Left forelimb (tissue), 1 donor: ENCODE measurements at regions not wholly inside any gene's neighbourhood (a gene's known extent, or its start where the extent isn't known, plus 50 kb on each side); places are given as distances from the start of the nearest gene placed in this dataset.

Experiments
- DNase-seq: peaks from one replicate; pipeline ENCODE4 v3.0.0-alpha.2; 2018; ENCODE audit warnings: low spot score

DNA sequence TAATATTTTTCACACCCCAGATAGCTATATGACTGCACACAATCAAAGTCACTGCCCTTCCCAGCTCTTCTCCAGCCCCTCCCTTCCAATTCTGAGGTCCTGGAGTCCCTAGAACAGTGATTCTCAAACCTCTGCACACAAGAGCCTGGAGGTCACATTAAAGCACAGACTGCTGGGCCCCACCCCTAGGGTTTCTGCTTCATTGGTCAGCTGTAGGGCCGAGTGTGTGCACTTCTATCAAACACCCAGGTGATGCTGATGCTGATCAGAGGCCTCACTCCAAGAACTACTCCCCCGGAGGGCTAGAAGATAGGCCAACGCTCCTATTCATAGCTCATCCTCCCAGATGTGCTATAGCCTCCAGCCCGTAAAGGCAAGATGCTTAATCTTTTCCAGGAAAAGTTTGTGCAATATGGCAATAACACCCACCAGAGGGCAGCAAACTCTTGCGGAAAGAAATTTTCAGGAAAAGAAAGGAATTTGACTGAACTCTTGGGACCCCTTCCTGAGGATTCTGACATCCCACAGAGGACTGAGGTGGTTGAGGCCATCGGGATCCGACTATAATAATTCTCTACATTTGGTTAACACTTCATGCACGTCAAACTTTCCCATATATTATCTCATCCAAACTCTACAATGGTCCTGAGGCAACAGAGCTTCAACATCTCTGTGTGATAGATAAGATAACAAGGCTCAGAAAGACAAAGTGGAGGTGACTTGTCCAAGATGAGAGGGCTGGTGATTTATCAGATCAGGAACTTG lies 194.2 kb upstream of the PKDCC start:
- no peak for DNase-seq

- no peak for DNase-seq
Measured at GRCh38 chr2:41854227-41854626, 193.6 kb upstream of the PKDCC start.

DNA sequence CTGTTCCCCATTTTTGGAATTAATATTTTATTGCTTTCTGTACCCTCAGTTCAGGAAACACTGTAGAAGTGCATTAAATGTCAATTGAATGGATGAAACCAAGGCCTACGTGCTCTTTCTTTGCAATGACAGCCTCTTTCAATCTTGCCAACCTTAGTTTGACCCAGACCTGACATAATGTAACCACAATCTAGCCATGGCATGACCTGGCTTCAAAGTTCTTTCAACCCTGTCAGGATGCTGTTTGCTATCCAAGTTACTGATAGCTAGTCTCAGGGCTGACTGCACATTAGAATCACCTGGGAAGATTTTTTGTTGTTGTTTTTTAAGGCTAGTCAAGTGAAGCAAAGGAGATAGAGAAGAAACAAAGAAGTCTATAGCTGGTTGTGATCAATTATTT lies 190.9 kb upstream of the PKDCC start:
- DNase-seq = no peak

GRCh38 chr2:41859615-41860514 lies 188.0 kb upstream of the PKDCC start:
- DNase-seq = no peak

GRCh38 chr2:41863062-41863461 lies 184.8 kb upstream of the PKDCC start:
- no peak for DNase-seq

DNA sequence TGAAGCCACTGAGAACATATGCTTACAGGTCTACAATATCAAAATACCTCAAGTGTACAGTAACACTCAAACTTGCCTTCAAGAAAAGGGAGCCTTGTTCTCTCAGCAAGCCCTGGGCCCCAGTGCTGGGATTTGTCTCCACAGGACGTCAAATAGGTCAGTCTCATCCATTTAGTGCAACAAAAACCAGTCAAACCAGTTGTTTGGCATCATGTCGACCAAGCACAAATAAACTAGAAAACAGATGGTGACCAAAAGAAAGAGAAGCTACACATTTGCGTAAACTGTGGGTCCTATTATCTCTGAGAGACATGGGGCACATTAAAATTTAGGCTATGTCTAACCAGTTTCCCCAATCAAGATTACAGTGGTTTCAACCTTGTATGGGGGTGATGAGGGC lies 182.6 kb upstream of the PKDCC start:
- DNase-seq = no peak

GRCh38 chr2:41867553-41867952 lies 180.3 kb upstream of the PKDCC start:
- DNase-seq = no peak

DNA sequence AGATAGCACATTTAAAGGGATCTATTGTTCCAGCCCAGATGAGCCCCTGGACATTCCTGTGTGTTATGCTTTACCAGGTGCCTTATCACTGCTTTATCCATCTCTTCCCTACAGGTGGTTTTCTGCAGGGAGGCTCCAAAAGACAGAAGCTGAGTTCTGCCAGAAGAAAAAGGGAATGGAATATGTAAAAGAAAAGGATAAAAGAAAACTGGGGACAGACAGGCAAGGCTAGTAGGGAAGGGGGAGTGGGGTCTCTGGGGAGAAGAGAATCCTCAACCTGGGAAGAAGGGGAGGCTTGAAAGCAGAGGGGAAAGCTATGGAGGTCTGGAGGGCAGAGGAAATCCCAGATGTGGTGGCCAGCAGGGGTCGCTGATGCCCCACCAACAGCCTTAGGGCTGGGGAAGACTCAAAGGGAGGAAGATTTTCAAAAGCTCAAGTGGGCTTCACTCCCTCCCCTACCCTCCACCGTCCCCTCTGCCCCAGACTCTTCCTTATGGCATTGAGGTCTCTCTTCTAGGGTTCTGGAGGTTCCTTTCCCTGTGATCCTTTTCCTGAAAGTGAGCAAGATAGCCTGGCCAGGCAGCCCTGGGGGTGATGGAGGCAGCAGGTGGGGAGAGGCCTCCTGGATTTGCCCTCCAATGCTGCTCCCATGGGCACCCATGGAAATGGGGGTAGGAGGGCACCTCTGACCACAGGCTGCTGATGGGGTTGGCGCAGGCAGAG lies 178.1 kb upstream of the PKDCC start:
- peak; percentile 88 for DNase-seq

- no peak for DNase-seq
Measured at GRCh38 chr2:41870265-41870585, 177.6 kb upstream of the PKDCC start.

- peak; percentile 72 for DNase-seq
Measured at GRCh38 chr2:41871080-41871479, 176.7 kb upstream of the PKDCC start.

- no peak for DNase-seq
Measured at GRCh38 chr2:41872646-41873045, 175.2 kb upstream of the PKDCC start.

DNA sequence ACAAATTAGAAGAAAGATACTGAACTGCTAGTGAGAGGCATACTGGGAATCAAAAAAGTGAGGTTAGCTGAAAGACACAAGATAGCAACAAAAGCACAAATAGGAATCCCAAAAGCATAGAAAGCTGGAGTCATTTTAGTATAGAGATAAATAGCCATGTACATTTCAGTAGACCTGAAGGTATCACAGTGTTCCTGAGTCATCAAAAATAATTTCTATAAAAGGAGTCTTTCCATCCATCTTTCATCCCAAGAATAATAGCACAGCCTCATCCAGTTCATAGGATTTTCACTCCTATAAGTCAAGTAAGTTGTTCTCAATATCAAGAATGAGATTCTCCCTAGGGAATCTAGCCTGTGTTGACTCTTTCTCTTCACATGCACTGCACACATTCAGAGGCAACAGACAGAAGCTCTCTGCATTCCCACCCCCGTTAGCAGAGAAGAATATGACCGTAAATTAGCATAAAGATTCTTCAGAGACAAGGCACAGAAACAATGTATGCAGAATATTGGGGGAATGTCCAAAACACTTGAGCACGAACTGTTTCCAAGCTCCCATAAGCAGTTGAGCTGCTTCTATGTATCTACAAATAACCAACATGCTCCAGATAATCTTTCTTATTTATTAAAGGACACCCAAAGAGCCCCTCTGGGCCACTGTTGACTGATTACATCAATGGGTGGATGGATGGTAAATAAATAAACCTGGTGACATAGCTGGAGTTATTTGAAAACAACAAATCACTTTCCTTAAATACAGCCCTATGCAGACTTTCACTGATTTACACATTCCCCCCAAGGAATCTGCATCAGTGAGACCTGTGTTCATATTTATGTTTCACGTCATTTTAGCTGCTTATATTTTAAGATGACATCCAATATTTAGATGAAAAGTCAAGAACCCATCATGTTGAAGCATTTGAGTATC lies 174.5 kb upstream of the PKDCC start:
- DNase-seq = no peak

DNA sequence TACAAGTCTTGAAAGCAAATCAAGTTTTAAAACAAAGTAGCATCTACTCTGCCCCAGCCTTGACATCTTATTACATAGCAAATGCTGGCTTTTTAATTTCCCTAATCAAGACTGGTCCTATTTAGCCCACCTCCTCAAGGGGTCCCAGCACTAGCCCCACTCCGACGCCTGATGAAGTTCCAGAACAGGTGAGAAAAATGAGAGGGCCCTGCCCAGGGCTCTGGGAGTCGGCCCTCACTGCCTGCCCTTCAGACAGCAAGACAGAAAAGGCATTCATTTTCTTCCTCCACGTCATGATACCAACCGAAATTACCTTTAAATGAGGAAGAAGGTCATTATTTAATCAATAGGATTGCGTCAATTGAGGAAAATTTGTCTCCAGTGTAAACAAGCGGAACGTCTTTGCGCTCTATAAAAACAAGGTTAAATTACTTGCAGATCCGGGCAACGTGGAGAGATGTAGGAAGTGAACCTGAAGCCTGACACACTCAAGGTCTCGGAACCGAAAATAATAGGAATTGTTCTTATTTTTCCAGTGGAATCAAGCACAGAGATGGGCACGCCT lies 170.6 kb upstream of the PKDCC start:
- DNase-seq = no peak

GRCh38 chr2:41878056-41878455 lies 169.8 kb upstream of the PKDCC start:
- no peak for DNase-seq

GRCh38 chr2:41878716-41879234 lies 169.0 kb upstream of the PKDCC start:
- no peak for DNase-seq

DNA sequence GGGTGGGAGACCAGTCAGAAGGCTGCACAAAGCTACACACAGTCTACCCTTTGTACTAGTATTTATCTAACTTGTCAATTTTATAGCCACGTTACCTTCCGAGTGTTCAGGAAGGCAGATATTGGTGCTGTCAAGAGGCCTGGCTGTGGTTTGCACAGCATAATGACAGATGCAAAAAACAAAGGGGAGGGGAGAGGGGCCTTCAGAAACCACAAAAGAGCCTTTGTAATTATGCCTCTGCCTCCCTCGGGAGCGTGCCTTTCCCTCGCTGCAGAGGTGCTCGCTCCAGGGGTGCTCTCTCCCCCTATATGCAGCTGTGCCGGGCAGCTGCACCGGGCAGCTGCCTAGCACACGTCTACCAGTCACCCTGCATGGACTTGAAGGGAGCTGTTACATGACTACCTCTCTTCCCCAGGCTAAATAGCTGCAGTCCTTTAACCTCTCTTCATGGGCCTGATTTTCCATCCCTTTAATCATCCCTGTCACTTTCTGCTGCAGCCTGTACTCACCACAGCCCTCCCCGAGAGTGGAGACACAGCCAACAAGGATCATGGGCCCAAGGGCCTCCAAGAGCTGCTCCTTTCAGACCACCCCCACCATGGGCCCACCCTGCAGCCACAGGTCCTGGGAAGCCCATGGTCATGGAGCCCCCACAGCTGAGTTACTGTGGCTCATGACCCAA lies 168.4 kb upstream of the PKDCC start:
- DNase-seq = no peak

DNA sequence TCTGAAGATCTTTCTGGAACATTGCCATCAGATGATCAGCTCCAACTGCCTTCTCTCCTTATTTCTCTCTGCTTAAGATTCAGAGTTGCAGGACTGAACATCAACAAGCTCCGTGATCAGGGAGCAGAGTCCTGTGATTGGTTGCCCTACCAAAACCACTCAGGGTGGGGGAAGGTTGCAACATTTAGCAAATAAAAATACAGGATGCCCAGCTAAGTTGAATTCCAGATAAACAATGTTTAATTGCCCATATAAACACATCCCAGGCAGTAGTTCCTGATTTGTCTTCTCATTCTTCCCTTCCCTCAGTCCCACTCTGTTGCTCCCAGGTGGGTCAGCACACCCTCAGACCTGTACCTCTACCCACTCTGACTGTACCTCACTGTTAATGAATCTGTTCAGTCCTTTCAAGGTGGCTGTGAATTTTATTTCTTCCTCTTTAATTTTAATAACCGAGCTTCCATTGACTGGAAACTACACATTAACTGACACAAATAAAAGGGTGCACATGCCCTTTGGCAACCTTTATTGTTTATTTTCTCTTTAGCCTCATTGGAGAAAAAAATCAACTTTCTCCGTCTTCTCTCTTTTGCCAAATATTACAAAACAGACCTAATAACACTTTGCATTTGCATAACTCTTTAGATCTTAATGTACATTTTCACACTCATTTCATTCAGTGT lies 167.1 kb upstream of the PKDCC start:
- DNase-seq = no peak

DNA sequence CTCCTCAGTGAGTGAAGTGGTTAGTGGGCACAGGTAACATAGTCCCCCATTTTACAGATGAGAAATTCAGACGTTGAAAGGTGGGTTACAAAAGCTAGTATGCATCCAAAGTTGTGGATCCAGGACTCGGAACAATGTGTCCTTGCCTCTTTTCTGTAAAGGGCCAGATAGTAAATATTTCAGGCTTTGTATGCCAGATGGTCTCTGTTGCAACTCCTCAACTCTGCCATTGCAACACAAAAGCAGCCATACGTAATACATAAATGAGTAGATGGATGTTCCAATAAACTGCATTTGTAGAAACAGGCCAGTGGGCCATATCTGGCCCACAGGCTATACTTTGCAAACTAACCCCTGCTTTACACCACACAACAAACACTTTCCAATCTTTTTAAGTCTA lies 166.6 kb upstream of the PKDCC start:
- no peak for DNase-seq

GRCh38 chr2:41884718-41885117 lies 163.1 kb upstream of the PKDCC start:
- no peak for DNase-seq

DNA sequence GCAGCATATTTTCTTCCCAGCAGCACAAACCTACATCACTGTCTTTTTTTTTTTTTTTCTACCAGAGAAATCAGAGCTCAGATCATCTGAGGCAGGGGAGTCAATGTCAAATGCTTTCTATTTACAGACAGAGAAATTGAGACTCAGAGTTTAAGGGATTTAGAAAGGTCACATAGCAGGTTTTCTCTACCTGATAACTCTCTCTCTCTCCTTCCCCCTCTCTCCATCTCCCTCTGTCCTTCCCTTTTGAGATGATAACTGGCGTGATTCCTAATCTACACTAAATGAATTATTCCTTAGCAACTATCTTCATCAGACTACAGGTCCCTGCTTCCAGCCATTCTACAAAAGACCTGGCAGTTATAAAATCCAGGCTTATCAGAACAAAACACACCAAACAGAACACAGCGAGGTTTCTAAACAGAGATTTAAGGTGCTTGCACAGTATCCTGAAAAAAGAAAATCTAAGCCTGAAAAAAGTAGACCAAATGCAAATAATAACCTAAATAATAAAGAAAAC lies 161.6 kb upstream of the PKDCC start:
- DNase-seq = no peak
